ENCODE measurements at regions not wholly inside any gene's neighbourhood (a gene's known extent, or its start where the extent isn't known, plus 50 kb on each side); places are given as distances from the start of the nearest gene placed in this dataset.

DNA sequence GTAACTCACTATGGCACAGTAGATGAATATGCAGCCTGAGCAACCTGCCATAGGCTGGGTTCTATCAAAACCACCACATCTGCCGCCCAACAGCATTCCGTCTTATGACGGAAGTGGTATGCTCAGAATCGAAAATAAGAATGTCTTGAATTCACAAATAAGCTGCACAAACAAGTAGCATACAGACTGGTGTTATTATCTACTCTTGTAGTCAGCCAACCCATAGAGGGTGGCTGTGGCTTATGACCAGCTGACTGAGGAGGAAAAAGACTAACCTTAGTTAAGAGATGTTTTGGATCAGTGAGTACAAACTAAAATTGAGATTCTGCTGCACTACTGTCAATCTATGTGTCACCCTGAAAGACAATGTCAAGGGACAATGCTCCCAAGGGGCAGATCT lies 1255.1 kb upstream of the EYS start (continued):
- TF ChIP-seq PRDM2 (tag by site-specific recombination; IDR thresholded peaks at IDR 0.05; ENCODE audit: borderline replicate concordance) = no peak
- TF ChIP-seq ZNF785 (tag by site-specific recombination; IDR thresholded peaks at IDR 0.05) = no peak
- TF ChIP-seq ZBTB20 (tag by site-specific recombination; IDR thresholded peaks at IDR 0.05) = no peak
- no peak for TF ChIP-seq ZNF362 (tag by site-specific recombination; IDR thresholded peaks at IDR 0.05)
- no peak for TF ChIP-seq ZNF624 (tag by site-specific recombination; IDR thresholded peaks at IDR 0.05)
- TF ChIP-seq ZNF654 (tag by site-specific recombination; IDR thresholded peaks at IDR 0.05; ENCODE audit: low read depth) = no peak
- TF ChIP-seq ZNF391 (tag by site-specific recombination; IDR thresholded peaks at IDR 0.05; ENCODE audit: borderline replicate concordance, low read depth) = no peak
- no peak for TF ChIP-seq ZNF19 (tag by site-specific recombination; IDR thresholded peaks at IDR 0.05; ENCODE audit: low read depth)

- H3K4me3 ChIP-seq (ENCODE audit: low read depth, low read length) = no peak overlapping the region
- H3K36me3 ChIP-seq (ENCODE audit: control insufficient read depth in 2 of 2, insufficient read depth in 1 of 2, low read length in 2 of 2) = no peaks in the 10 kb centered on the region
- H3K9me3 ChIP-seq (ENCODE audit: control insufficient read depth, insufficient read depth, low read depth, low read length) = no peaks in the 10 kb centered on the region
- ChIA-PET POLR2A (no interaction called here), CTCF (no interaction called here)
- no peak overlapping the region for H3K27ac ChIP-seq (ENCODE audit: extremely low read depth, low read depth, low read length)
- H3K4me1 ChIP-seq (ENCODE audit: control insufficient read depth, insufficient read depth, low read length) = no peaks in the 10 kb centered on the region
- TF ChIP-seq ZNF624 (tag by site-specific recombination; IDR thresholded peaks at IDR 0.05) (no peak), ZNF660 (tag by site-specific recombination; IDR thresholded peaks at IDR 0.05) (no peak), SCRT1 (tag by site-specific recombination; IDR thresholded peaks at IDR 0.05; ENCODE audit: borderline replicate concordance) (no peak), ZNF792 (tag by site-specific recombination; IDR thresholded peaks at IDR 0.05) (no peak), YY1 (tag by site-specific recombination; IDR thresholded peaks at IDR 0.05) (no peak), ZBTB21 (tag by site-specific recombination; IDR thresholded peaks at IDR 0.05) (no peak), ZNF677 (tag by site-specific recombination; IDR thresholded peaks at IDR 0.05) (no peak), EGR2 (tag by site-specific recombination; IDR thresholded peaks at IDR 0.05; ENCODE audit: low read depth) (no peak), ZNF596 (tag by site-specific recombination; IDR thresholded peaks at IDR 0.05) (no peak), ZBTB7A (tag by site-specific recombination; IDR thresholded peaks at IDR 0.05; ENCODE audit: low read depth) (no peak), ZFHX2 (tag by site-specific recombination; conservative IDR thresholded peaks at IDR 0.05) (no peak), SETDB1 (IDR thresholded peaks at IDR 0.05; ENCODE audit: insufficient read length, low read length) (no peak), ZNF155 (tag by site-specific recombination; IDR thresholded peaks at IDR 0.05) (no peak), TSHZ1 (tag by site-specific recombination; IDR thresholded peaks at IDR 0.05; ENCODE audit: borderline replicate concordance) (no peak), ZBTB8A (tag by site-specific recombination; IDR thresholded peaks at IDR 0.05) (no peak)
- TF ChIP-seq, protein P1, sequence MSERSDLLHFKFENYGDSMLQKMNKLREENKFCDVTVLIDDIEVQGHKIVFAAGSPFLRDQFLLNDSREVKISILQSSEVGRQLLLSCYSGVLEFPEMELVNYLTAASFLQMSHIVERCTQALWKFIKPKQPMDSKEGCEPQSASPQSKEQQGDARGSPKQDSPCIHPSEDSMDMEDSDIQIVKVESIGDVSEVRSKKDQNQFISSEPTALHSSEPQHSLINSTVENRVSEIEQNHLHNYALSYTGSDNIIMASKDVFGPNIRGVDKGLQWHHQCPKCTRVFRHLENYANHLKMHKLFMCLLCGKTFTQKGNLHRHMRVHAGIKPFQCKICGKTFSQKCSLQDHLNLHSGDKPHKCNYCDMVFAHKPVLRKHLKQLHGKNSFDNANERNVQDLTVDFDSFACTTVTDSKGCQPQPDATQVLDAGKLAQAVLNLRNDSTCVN (tag by site-specific recombination; optimal IDR thresholded peaks at IDR 0.05) = no peak
- TF ChIP-seq, protein P2, sequence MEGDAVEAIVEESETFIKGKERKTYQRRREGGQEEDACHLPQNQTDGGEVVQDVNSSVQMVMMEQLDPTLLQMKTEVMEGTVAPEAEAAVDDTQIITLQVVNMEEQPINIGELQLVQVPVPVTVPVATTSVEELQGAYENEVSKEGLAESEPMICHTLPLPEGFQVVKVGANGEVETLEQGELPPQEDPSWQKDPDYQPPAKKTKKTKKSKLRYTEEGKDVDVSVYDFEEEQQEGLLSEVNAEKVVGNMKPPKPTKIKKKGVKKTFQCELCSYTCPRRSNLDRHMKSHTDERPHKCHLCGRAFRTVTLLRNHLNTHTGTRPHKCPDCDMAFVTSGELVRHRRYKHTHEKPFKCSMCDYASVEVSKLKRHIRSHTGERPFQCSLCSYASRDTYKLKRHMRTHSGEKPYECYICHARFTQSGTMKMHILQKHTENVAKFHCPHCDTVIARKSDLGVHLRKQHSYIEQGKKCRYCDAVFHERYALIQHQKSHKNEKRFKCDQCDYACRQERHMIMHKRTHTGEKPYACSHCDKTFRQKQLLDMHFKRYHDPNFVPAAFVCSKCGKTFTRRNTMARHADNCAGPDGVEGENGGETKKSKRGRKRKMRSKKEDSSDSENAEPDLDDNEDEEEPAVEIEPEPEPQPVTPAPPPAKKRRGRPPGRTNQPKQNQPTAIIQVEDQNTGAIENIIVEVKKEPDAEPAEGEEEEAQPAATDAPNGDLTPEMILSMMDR (tag by site-specific recombination; IDR thresholded peaks at IDR 0.05) = no peak
These were observed 1254.2 kb upstream of the EYS start for GRCh38 chr6:66961191-66961590.

All from HEK293 (cell line).